Endothelial cell of umbilical vein (primary cell): ENCODE measurements at regions not wholly inside any gene's neighbourhood (a gene's known extent, or its start where the extent isn't known, plus 50 kb on each side); places are given as distances from the start of the nearest gene placed in this dataset.

Experiments used
- BruUV-seq: library from RNA; stranded (reverse); fragments of 400-500 nt; replicated peaks from 2 replicates; lab custom pipeline; 2021; lab: Mats Ljungman, UMichigan
- CTCF ChIA-PET: fragments of 300-600, 350-600 bp; sonication (Branson Sonifier 250); formaldehyde crosslinking; loops from one replicate; lab custom pipeline; 2021; ENCODE audit warnings: antibody characterized with exemption, inconsistent platforms; lab: Charles Lee
- POLR2A ChIA-PET: fragments of 300-600, 350-600 bp; sonication (Branson Sonifier 250); formaldehyde crosslinking; loops from one replicate; lab custom pipeline; 2021; ENCODE audit warnings: antibody characterized with exemption, inconsistent platforms; lab: Charles Lee
- DNase-seq: peaks from one replicate; pipeline ENCODE4 v3.0.0-alpha.2; 2011; ENCODE audit warnings: low read depth, low spot score
- FAIRE-seq: peaks from 2 replicates; lab custom pipeline; 2011; peaks lifted over from hg19 to GRCh38; lab: Jason Lieb, UNC
- H2AFZ ChIP-seq: 2 replicates; pipeline ENCODE4 v1.6.0; 2012; ENCODE audit warnings: low read depth, low read length, control low read depth, inconsistent platforms
- H3K27ac ChIP-seq: 2 replicates; pipeline ENCODE4 v1.5.1; 2011; ENCODE audit warnings: low read depth, mild to moderate bottlenecking, control low read depth, low read length, moderate library complexity; ENCODE audit not compliant: insufficient read depth
- H3K27me3 ChIP-seq, 2 experiments: 2 replicates each; pipeline versions ENCODE4 v1.6.0 to v1.6.1; 2011; ENCODE audit warnings: low read length in 2 of 2, mixed read lengths in 1 of 2; ENCODE audit not compliant: control insufficient read depth in 2 of 2, insufficient read depth in 2 of 2
- H3K36me3 ChIP-seq, 2 experiments: 2 replicates in 1 of 2; 3 replicates in 1 of 2; pipeline ENCODE4 v1.5.1; 2011; ENCODE audit warnings: low read length in 2 of 2, mild to moderate bottlenecking in 1 of 2, moderate library complexity in 1 of 2; ENCODE audit not compliant: control insufficient read depth in 2 of 2, insufficient read depth in 2 of 2; ENCODE audit errors: extremely low read depth in 1 of 2
- H3K4me1 ChIP-seq: 3 replicates; pipeline ENCODE4 v1.5.1; 2011; ENCODE audit warnings: mild to moderate bottlenecking, low read length; ENCODE audit not compliant: control insufficient read depth, insufficient read depth; ENCODE audit errors: extremely low read depth
- H3K4me2 ChIP-seq: 2 replicates; pipeline ENCODE4 v1.6.1; 2011; ENCODE audit warnings: low read length, control low read depth, mixed read lengths; ENCODE audit not compliant: insufficient read depth
- H3K4me3 ChIP-seq, 3 experiments: fragments of 200-600 bp in 1 of 3; sonication (generic), shearing (Covaris generic) in 1 of 3; replicated peaks in 1 of 3; 2 replicates each; pipeline ENCODE4 v1.5.1; 2011 to 2016; ENCODE audit warnings: control low read depth in 3 of 3, low read length in 3 of 3, mild to moderate bottlenecking in 2 of 3, inconsistent platforms in 1 of 3, low read depth in 1 of 3, moderate library complexity in 1 of 3; ENCODE audit not compliant: insufficient read depth in 1 of 3
- H3K79me2 ChIP-seq: 2 replicates; pipeline ENCODE4 v1.6.0; 2012; ENCODE audit warnings: low read length, inconsistent platforms; ENCODE audit not compliant: control insufficient read depth, insufficient read depth
- H3K9ac ChIP-seq: replicated peaks from 2 replicates; pipeline ENCODE3; 2011; ENCODE audit warnings: low read length, control low read depth; ENCODE audit not compliant: insufficient read depth; ENCODE audit errors: extremely low read depth
- H3K9me1 ChIP-seq: replicated peaks from 3 replicates; pipeline ENCODE4 v1.6.0; 2011; ENCODE audit warnings: mild to moderate bottlenecking, low read length; ENCODE audit not compliant: control insufficient read depth, insufficient read depth; ENCODE audit errors: extremely low read depth
- H3K9me3 ChIP-seq: replicated peaks from 2 replicates; pipeline ENCODE4 v1.5.1; 2012; ENCODE audit warnings: low read length, inconsistent platforms; ENCODE audit not compliant: control insufficient read depth, insufficient read depth
- H4K20me1 ChIP-seq: replicated peaks from 2 replicates; pipeline ENCODE3; 2011; ENCODE audit warnings: mild to moderate bottlenecking, low read length; ENCODE audit not compliant: control insufficient read depth, insufficient read depth; ENCODE audit errors: extremely low read depth
- EZH2 ChIP-seq: IDR thresholded peaks from 2 replicates; pipeline ENCODE4 v1.6.1; 2012; ENCODE audit warnings: borderline replicate concordance, low read depth, mild to moderate bottlenecking, moderate library complexity, low read length, inconsistent platforms; ENCODE audit not compliant: severe bottlenecking
- FOS ChIP-seq: IDR thresholded peaks from 2 replicates; pipeline ENCODE4 v1.6.1; 2011; ENCODE audit warnings: mild to moderate bottlenecking, low read length, moderate library complexity, borderline replicate concordance; ENCODE audit not compliant: insufficient read depth
- GATA2 ChIP-seq: IDR thresholded peaks from 2 replicates; pipeline ENCODE4 v1.7.0; 2011; ENCODE audit warnings: low read depth, mild to moderate bottlenecking, moderate library complexity, mixed read lengths, low read length; ENCODE audit not compliant: insufficient read length, insufficient read depth
- JUN ChIP-seq: IDR thresholded peaks from 2 replicates; pipeline ENCODE4 v1.6.1; 2011; ENCODE audit warnings: borderline replicate concordance, low read depth; ENCODE audit not compliant: insufficient read length, insufficient read depth
- MYC ChIP-seq: IDR thresholded peaks from one replicate; pipeline ENCODE4 v1.6.1; 2011; ENCODE audit warnings: mild to moderate bottlenecking, low read depth, low read length
- POLR2A ChIP-seq: IDR thresholded peaks from 2 replicates; pipeline ENCODE4 v1.6.1; 2012; ENCODE audit warnings: low read depth, mild to moderate bottlenecking, control low read depth, low read length
- POLR2AphosphoS5 ChIP-seq: IDR thresholded peaks from 2 replicates; pipeline ENCODE4 v1.6.1; 2012; ENCODE audit warnings: low read depth, mild to moderate bottlenecking, control low read depth, low read length, moderate library complexity; ENCODE audit not compliant: insufficient read depth
- dilution Hi-C: fragments of 300-500 bp; cut with MboI; formaldehyde crosslinking; loops from one replicate; pipeline ENCODE4 v1.15.0; 2019; ENCODE audit warnings: low sequenced_read_pairs; ENCODE audit not compliant: extremely low pct_ligation_motif_present
- intact Hi-C: fragments of 100-400 bp; cut with micrococcal nuclease; formaldehyde crosslinking; loops from one replicate; pipeline ENCODE4 v1.10.0; 2022
- TF ChIP-seq, protein P1 (sequence below), 2 donors: IDR thresholded peaks; 1 replicate in 1 of 2; 2 replicates in 1 of 2; pipeline ENCODE4 v1.5.1; 2011; ENCODE audit warnings: low read length in 2 of 2, mild to moderate bottlenecking in 2 of 2, moderate library complexity in 2 of 2, control low read depth in 1 of 2, inconsistent platforms in 1 of 2, low read depth in 1 of 2; ENCODE audit not compliant: insufficient read depth in 1 of 2; ENCODE audit errors: extremely low read depth in 1 of 2
- TF ChIP-seq, protein P2 (sequence below): IDR thresholded peaks from 2 replicates; pipeline ENCODE4 v1.6.1; 2011; ENCODE audit not compliant: insufficient read depth, insufficient read length

DNA sequence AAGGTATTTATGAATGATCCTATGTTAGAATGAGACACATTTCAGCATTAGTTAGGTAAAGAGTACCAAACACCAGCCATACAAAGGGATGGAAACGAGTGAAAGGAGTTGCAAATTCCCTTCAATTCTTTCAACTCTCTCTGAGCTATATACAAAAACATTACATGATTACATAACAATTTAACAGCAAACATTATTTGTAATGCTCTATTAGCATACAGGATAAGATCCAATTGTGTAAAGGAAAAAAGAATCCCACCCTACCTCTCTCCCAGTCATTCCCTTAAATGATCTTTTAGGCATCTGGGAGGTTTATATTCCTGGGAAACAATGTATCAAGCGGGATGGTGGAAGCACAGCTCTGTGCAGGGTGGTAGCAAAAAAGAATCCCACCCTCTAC lies 117.9 kb downstream of the RHOU start:
- FAIRE-seq: no peak
- Histone ChIP-seq H3K36me3 (no peaks in the 10 kb centered on the region), H3K79me2 (no peaks in the 10 kb centered on the region), H3K9me3 (no peaks in the 10 kb centered on the region), H3K27ac (no peak overlapping the region), H3K4me2 (no peak overlapping the region), H3K4me1 (no peaks in the 10 kb centered on the region), H3K9me1 (no peaks in the 10 kb centered on the region), H3K9ac (no peak overlapping the region), H3K27me3 (no peaks in the 10 kb centered on the region), H4K20me1 (no peaks in the 10 kb centered on the region), H3K4me3 (no peak overlapping the region), H2AFZ (no peak overlapping the region)
- DNase-seq: no peak
- ChIA-PET POLR2A (no interaction called here), CTCF (interaction anchor here (1.3 kb wide), 1 partner anchor 15 kb away, joined by 3 read pairs; no protein-coding TSS in a partner anchor)
- dilution Hi-C loops: no loop called here
- intact Hi-C loops: no loop called here
- TF ChIP-seq GATA2 (no peak), FOS (no peak), EZH2 (no peak)
- BruUV-seq: no TSS peak

- Histone ChIP-seq H3K9ac (no peak overlapping the region), H3K9me1 (no peaks in the 10 kb centered on the region), H3K36me3 (no peaks in the 10 kb centered on the region), H3K79me2 (no peaks in the 10 kb centered on the region), H2AFZ (no peak overlapping the region), H3K4me1 (no peaks in the 10 kb centered on the region), H3K9me3 (no peaks in the 10 kb centered on the region), H3K4me3 (no peak overlapping the region), H3K27ac (no peak overlapping the region), H4K20me1 (no peaks in the 10 kb centered on the region), H3K4me2 (no peak overlapping the region), H3K27me3 (no peaks in the 10 kb centered on the region)
- intact Hi-C loops (no loop called here), dilution Hi-C loops (no loop called here)
- no TSS peak for BruUV-seq
- TF ChIP-seq EZH2 (no peak), GATA2 (no peak), POLR2AphosphoS5 (no peak), MYC (no peak), POLR2A (no peak), JUN (no peak), FOS (no peak)
- TF ChIP-seq, protein P1, sequence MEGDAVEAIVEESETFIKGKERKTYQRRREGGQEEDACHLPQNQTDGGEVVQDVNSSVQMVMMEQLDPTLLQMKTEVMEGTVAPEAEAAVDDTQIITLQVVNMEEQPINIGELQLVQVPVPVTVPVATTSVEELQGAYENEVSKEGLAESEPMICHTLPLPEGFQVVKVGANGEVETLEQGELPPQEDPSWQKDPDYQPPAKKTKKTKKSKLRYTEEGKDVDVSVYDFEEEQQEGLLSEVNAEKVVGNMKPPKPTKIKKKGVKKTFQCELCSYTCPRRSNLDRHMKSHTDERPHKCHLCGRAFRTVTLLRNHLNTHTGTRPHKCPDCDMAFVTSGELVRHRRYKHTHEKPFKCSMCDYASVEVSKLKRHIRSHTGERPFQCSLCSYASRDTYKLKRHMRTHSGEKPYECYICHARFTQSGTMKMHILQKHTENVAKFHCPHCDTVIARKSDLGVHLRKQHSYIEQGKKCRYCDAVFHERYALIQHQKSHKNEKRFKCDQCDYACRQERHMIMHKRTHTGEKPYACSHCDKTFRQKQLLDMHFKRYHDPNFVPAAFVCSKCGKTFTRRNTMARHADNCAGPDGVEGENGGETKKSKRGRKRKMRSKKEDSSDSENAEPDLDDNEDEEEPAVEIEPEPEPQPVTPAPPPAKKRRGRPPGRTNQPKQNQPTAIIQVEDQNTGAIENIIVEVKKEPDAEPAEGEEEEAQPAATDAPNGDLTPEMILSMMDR (IDR thresholded peaks at IDR 0.05; ENCODE audit: extremely low read depth in 1 of 2, insufficient read depth in 1 of 2, low read depth in 1 of 2, low read length in 2 of 2): no peak
- TF ChIP-seq, protein P2, sequence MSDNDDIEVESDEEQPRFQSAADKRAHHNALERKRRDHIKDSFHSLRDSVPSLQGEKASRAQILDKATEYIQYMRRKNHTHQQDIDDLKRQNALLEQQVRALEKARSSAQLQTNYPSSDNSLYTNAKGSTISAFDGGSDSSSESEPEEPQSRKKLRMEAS: no peak
- FAIRE-seq (no peak), DNase-seq (no peak)
- POLR2A ChIA-PET: no interaction called here
- CTCF ChIA-PET: interaction anchor here (1.3 kb wide), 1 partner anchor 15 kb away, joined by 3 read pairs; no protein-coding TSS in a partner anchor
Measured at GRCh38 chr1:228853637-228854036, 118.4 kb downstream of the RHOU start.
